IMR-90 (cell line): ENCODE measurements at regions not wholly inside any gene's neighbourhood (a gene's known extent, or its start where the extent isn't known, plus 50 kb on each side); places are given as distances from the start of the nearest gene placed in this dataset.

Source experiments
- ATAC-seq: fragments of 200-7000 bp; cut with Tn5 transposase; 2 replicates; pipeline ENCODE4 v1.9.1; 2020; ENCODE audit warnings: low read depth, mild to moderate bottlenecking, moderate library complexity
- BruUV-seq: library from RNA; stranded (reverse); fragments of 400-500 nt; replicated peaks from 2 replicates; lab custom pipeline; 2021; lab: Mats Ljungman, UMichigan
- CTCF ChIA-PET: fragments of 300-600 bp; formaldehyde crosslinking; extraction: SDS; loops from one replicate; lab custom pipeline; 2021; ENCODE audit warnings: antibody characterized with exemption; lab: Yijun Ruan, JAX
- POLR2A ChIA-PET: fragments of 300-600 bp; sonication (Branson Sonifier 250); formaldehyde crosslinking; loops from one replicate; lab custom pipeline; 2022; ENCODE audit warnings: antibody characterized with exemption; ENCODE audit not compliant: unreplicated experiment; lab: Charles Lee
- DNase-seq: peaks from one replicate; pipeline ENCODE4 v3.0.0; 2013
- H2AFZ ChIP-seq: replicated peaks from 2 replicates; pipeline ENCODE3; 2013; ENCODE audit warnings: low read length, mild to moderate bottlenecking; ENCODE audit not compliant: poor library complexity
- H2AK5ac ChIP-seq: 2 replicates; pipeline ENCODE4 v1.6.1; 2013; ENCODE audit warnings: low read depth, low read length, inconsistent platforms
- H2AK9ac ChIP-seq: replicated peaks from 2 replicates; pipeline ENCODE3; 2013; ENCODE audit warnings: mild to moderate bottlenecking, low read depth, low read length, moderate library complexity; ENCODE audit not compliant: poor library complexity
- H2BK120ac ChIP-seq: 2 replicates; pipeline ENCODE4 v1.6.1; 2013; ENCODE audit warnings: low read depth, low read length, inconsistent platforms
- H2BK15ac ChIP-seq: 3 replicates; pipeline ENCODE4 v1.6.1; 2013; ENCODE audit warnings: low read depth, low read length, inconsistent platforms
- H2BK20ac ChIP-seq: 2 replicates; pipeline ENCODE4 v1.6.1; 2013; ENCODE audit warnings: low read depth, mild to moderate bottlenecking, inconsistent platforms, low read length, moderate library complexity
- H2BK5ac ChIP-seq: 2 replicates; pipeline ENCODE4 v1.6.1; 2013; ENCODE audit warnings: mild to moderate bottlenecking, low read depth, low read length, inconsistent platforms; ENCODE audit not compliant: poor library complexity, severe bottlenecking
- H3K14ac ChIP-seq: replicated peaks from 2 replicates; pipeline ENCODE4 v1.6.1; 2013; ENCODE audit warnings: low read depth, low read length, inconsistent platforms
- H3K18ac ChIP-seq: 2 replicates; pipeline ENCODE4 v1.6.1; 2013; ENCODE audit warnings: low read depth, low read length, control low read depth
- H3K23ac ChIP-seq: 2 replicates; pipeline ENCODE4 v1.6.1; 2013; ENCODE audit warnings: low read depth, low read length, inconsistent platforms
- H3K27ac ChIP-seq: 2 replicates; pipeline ENCODE4 v1.5.1; 2013; ENCODE audit warnings: mild to moderate bottlenecking, control low read depth, low read length; ENCODE audit not compliant: insufficient read depth
- H3K27me3 ChIP-seq: 2 replicates; pipeline ENCODE4 v1.6.1; 2013; ENCODE audit warnings: low read length; ENCODE audit not compliant: control insufficient read depth, insufficient read depth
- H3K36me3 ChIP-seq: 2 replicates; pipeline ENCODE4 v1.6.1; 2013; ENCODE audit warnings: low read length, mixed read lengths; ENCODE audit not compliant: control insufficient read depth, insufficient read depth
- H3K4ac ChIP-seq: 2 replicates; pipeline ENCODE4 v1.6.1; 2013; ENCODE audit warnings: low read depth, low read length, inconsistent platforms
- H3K4me1 ChIP-seq: 2 replicates; pipeline ENCODE4 v1.6.1; 2013; ENCODE audit warnings: low read length, mixed read lengths; ENCODE audit not compliant: control insufficient read depth, insufficient read depth
- H3K4me2 ChIP-seq: 2 replicates; pipeline ENCODE4 v1.6.1; 2013; ENCODE audit warnings: low read depth, mild to moderate bottlenecking, control low read depth, low read length, moderate library complexity
- H3K4me3 ChIP-seq: 2 replicates; pipeline ENCODE4 v1.5.1; 2013; ENCODE audit warnings: low read depth, mild to moderate bottlenecking, control low read depth, low read length, moderate library complexity; ENCODE audit not compliant: insufficient read depth
- H3K56ac ChIP-seq: 2 replicates; pipeline ENCODE4 v1.6.1; 2013; ENCODE audit warnings: low read length, inconsistent platforms; ENCODE audit not compliant: insufficient read depth; ENCODE audit errors: extremely low read depth
- H3K79me1 ChIP-seq, 2 experiments: 2 replicates each; pipeline ENCODE4 v1.6.1; 2013; ENCODE audit warnings: low read length in 2 of 2, inconsistent platforms in 1 of 2, low read depth in 1 of 2
- H3K9ac ChIP-seq: 2 replicates; pipeline ENCODE4 v1.6.1; 2013; ENCODE audit warnings: low read depth, low read length, control low read depth
- H3K9me1 ChIP-seq: 2 replicates; pipeline ENCODE4 v1.6.1; 2013; ENCODE audit warnings: low read length, inconsistent platforms; ENCODE audit not compliant: insufficient read depth
- H3K9me3 ChIP-seq: 2 replicates; pipeline ENCODE4 v1.6.1; 2013; ENCODE audit warnings: low read length; ENCODE audit not compliant: control insufficient read depth, insufficient read depth
- H4K20me1 ChIP-seq: 2 replicates; pipeline ENCODE4 v1.6.1; 2013; ENCODE audit warnings: low read length, inconsistent platforms; ENCODE audit not compliant: insufficient read depth
- H4K5ac ChIP-seq: 2 replicates; pipeline ENCODE4 v1.6.1; 2013; ENCODE audit warnings: mild to moderate bottlenecking, low read depth, low read length, control low read depth
- H4K8ac ChIP-seq, 2 experiments: 2 replicates each; pipeline ENCODE4 v1.6.1; 2013; ENCODE audit warnings: low read depth in 2 of 2, low read length in 2 of 2, control low read depth in 1 of 2, inconsistent platforms in 1 of 2
- H4K91ac ChIP-seq: 2 replicates; pipeline ENCODE4 v1.6.1; 2013; ENCODE audit warnings: low read depth, low read length, inconsistent platforms; ENCODE audit not compliant: insufficient read depth
- BHLHE40 ChIP-seq: fragments of 150-350 bp; IDR thresholded peaks from 2 replicates; pipeline ENCODE4 v1.6.1; 2016; ENCODE audit warnings: mild to moderate bottlenecking, low read depth, low read length
- CHD1 ChIP-seq: IDR thresholded peaks from 2 replicates; pipeline ENCODE4 v1.6.1; 2012; ENCODE audit warnings: low read depth, low read length, improper control_type of control experiment
- FOS ChIP-seq: fragments of 150-350 bp; IDR thresholded peaks from 2 replicates; pipeline ENCODE4 v1.6.1; 2016; ENCODE audit warnings: low read depth, low read length
- MAFK ChIP-seq: IDR thresholded peaks from 2 replicates; pipeline ENCODE4 v1.6.1; 2012; ENCODE audit warnings: low read depth, low read length, improper control_type of control experiment
- MAZ ChIP-seq: IDR thresholded peaks from 2 replicates; pipeline ENCODE4 v1.6.1; 2012; ENCODE audit warnings: low read depth, mild to moderate bottlenecking, low read length, improper control_type of control experiment, moderate library complexity, borderline replicate concordance
- MXI1 ChIP-seq: IDR thresholded peaks from 2 replicates; pipeline ENCODE4 v1.6.1; 2012; ENCODE audit warnings: low read depth, mild to moderate bottlenecking, low read length, moderate library complexity, borderline replicate concordance
- NFE2L2 ChIP-seq: fragments of 150-350 bp; IDR thresholded peaks from 2 replicates; pipeline ENCODE4 v1.6.1; 2016; ENCODE audit warnings: low read depth, mild to moderate bottlenecking, low read length
- POLR2A ChIP-seq: IDR thresholded peaks from 2 replicates; pipeline ENCODE4 v1.6.1; 2012; ENCODE audit warnings: mild to moderate bottlenecking, low read depth, low read length
- RCOR1 ChIP-seq: IDR thresholded peaks from 2 replicates; pipeline ENCODE4 v1.6.1; 2012; ENCODE audit warnings: mild to moderate bottlenecking, low read length, improper control_type of control experiment; ENCODE audit not compliant: insufficient replicate concordance
- RFX5 ChIP-seq: IDR thresholded peaks from 2 replicates; pipeline ENCODE4 v1.8.0; 2012; ENCODE audit warnings: low read depth, mild to moderate bottlenecking, low read length, moderate library complexity
- SMC3 ChIP-seq: fragments of 150-350 bp; IDR thresholded peaks from 2 replicates; pipeline ENCODE4 v1.6.1; 2016; ENCODE audit warnings: low read depth, mild to moderate bottlenecking, antibody characterized with exemption, low read length, moderate library complexity
- USF2 ChIP-seq: fragments of 150-350 bp; IDR thresholded peaks from 2 replicates; pipeline ENCODE4 v1.6.1; 2017; ENCODE audit warnings: mild to moderate bottlenecking, antibody characterized with exemption, low read length, low read depth
- WGBS, 2 experiments: methylation state at CpG; one replicate each; pipeline versions ENCODE4 v1.1.5 to v1.1.7; 2013; ENCODE audit warnings: missing lambda C conversion rate in 2 of 2; ENCODE audit not compliant: insufficient read length in 1 of 2; ENCODE audit errors: extremely low coverage in 2 of 2; 5-methylcytosine and 5-hydroxymethylcytosine counted together
- dilution Hi-C: fragments of 300-500 bp; cut with HindIII; formaldehyde crosslinking; loops from one replicate; pipeline ENCODE4 v1.14.3; 2018; ENCODE audit warnings: low sequenced_read_pairs; ENCODE audit not compliant: unreplicated experiment
- in situ Hi-C: fragments of 300-500 bp; cut with MboI; formaldehyde crosslinking; loops from 3 replicates; pipeline ENCODE4 v1.14.3; 2019; ENCODE audit warnings: low sequenced_read_pairs, inconsistent platforms, mixed read lengths
- intact Hi-C: fragments of 100-400 bp; cut with micrococcal nuclease; formaldehyde crosslinking; loops from 2 replicates; pipeline ENCODE4 v1.10.0; 2022
- TF ChIP-seq, protein P1 (sequence below): conservative IDR thresholded peaks from 2 replicates; pipeline ENCODE4 v1.5.1; 2012; ENCODE audit warnings: mild to moderate bottlenecking, low read depth, low read length, improper control_type of control experiment
- TF ChIP-seq, protein P2 (sequence below): fragments of 150-350 bp; IDR thresholded peaks from 2 replicates; pipeline ENCODE4 v1.6.1; 2016; ENCODE audit warnings: low read depth, mild to moderate bottlenecking, low read length, moderate library complexity, borderline replicate concordance

DNA sequence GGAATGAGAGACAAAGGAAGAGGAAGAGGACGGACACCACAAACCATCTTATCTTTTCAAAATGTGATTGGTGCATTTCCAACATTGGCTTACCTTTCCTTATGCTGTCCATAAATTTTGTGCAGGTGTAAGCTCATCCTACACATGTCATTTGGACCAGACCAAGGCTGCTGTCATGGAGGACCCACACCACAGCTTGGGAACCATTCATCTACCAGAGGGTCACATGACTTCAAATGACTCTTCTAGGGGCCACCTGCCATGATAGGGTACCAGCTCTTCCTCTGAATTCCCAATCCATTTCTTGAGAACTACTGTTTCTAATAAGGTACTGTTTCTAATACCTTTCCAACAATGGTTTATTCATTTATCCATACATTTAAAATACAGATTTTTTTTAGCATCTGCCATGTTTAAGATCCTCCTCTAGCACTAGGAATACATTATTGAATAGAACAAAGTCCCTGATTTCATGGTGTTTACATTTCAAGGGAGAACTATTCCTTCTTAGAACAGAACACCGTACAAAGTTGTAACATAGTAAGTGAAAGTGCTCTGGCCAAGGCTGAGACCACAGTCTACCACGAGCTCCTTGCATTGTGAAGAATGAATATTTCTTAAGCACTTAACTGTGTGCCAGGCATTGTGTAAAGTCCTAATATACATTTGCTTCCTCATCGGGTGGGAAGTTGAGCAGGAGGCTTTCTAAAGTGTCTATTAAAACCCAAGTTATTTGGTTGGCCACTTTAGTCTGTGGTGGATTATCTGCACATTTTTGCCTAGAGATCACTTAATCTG lies 246.1 kb upstream of the FN1 start:
- peak overlapping the region; percentile 48 for H2BK5ac ChIP-seq
- no CpG with 5 or more reads among the region's 4 CpGs for whole genome bisulfite sequencing, 2 experiments
- no peaks in the 10 kb centered on the region; the same call in none of the 2 replicates for H3K9me1 ChIP-seq
- H3K79me1 ChIP-seq = no peaks in the 10 kb centered on the region
- in situ Hi-C loops = no loop called here
- peak overlapping the region in 1 of 2 experiments; percentile 37; a peak in 3 of 4 replicates for H4K8ac ChIP-seq
- H3K4ac ChIP-seq = peak overlapping the region; percentile 23; the same call in 1 of the 2 replicates
- intact Hi-C loops = no loop called here
- H2BK20ac ChIP-seq = peak overlapping the region; percentile 60; the same call in 1 of the 2 replicates
- peak overlapping the region; percentile 79; the same call in 1 of the 2 replicates for H4K5ac ChIP-seq
- H3K18ac ChIP-seq = peak overlapping the region; percentile 86
- no peak overlapping the region for H3K4me2 ChIP-seq
- BruUV-seq = no TSS peak
- ChIA-PET POLR2A (no interaction called here), CTCF (interaction anchor here (0.9 kb wide), 1 partner anchor 11 kb away, joined by 3 read pairs; no protein-coding TSS in a partner anchor)
- peak overlapping the region; percentile 92; the same call in 2 of the 3 replicates for H2BK15ac ChIP-seq
- peaks cover 19% of the 10 kb centered on the region for H3K4me1 ChIP-seq
- H3K27ac ChIP-seq = no peak overlapping the region
- peak overlapping the region; percentile 43; the same call in 1 of the 2 replicates for H2BK120ac ChIP-seq
- H4K91ac ChIP-seq = peak overlapping the region; percentile 31; the same call in 1 of the 2 replicates
- no peak overlapping the region for H2AFZ ChIP-seq
- TF ChIP-seq POLR2A (no peak), MAFK (no peak), RFX5 (no peak), FOS (no peak), CHD1 (no peak), RCOR1 (no peak), NFE2L2 (no peak), BHLHE40 (no peak), USF2 (no peak), MAZ (no peak), SMC3 (no peak), MXI1 (no peak)
- TF ChIP-seq, protein P1, sequence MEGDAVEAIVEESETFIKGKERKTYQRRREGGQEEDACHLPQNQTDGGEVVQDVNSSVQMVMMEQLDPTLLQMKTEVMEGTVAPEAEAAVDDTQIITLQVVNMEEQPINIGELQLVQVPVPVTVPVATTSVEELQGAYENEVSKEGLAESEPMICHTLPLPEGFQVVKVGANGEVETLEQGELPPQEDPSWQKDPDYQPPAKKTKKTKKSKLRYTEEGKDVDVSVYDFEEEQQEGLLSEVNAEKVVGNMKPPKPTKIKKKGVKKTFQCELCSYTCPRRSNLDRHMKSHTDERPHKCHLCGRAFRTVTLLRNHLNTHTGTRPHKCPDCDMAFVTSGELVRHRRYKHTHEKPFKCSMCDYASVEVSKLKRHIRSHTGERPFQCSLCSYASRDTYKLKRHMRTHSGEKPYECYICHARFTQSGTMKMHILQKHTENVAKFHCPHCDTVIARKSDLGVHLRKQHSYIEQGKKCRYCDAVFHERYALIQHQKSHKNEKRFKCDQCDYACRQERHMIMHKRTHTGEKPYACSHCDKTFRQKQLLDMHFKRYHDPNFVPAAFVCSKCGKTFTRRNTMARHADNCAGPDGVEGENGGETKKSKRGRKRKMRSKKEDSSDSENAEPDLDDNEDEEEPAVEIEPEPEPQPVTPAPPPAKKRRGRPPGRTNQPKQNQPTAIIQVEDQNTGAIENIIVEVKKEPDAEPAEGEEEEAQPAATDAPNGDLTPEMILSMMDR = no peak
- TF ChIP-seq, protein P2, sequence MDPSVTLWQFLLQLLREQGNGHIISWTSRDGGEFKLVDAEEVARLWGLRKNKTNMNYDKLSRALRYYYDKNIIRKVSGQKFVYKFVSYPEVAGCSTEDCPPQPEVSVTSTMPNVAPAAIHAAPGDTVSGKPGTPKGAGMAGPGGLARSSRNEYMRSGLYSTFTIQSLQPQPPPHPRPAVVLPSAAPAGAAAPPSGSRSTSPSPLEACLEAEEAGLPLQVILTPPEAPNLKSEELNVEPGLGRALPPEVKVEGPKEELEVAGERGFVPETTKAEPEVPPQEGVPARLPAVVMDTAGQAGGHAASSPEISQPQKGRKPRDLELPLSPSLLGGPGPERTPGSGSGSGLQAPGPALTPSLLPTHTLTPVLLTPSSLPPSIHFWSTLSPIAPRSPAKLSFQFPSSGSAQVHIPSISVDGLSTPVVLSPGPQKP = no peak
- H3K14ac ChIP-seq = peak overlapping the region; percentile 66
- H3K56ac ChIP-seq = no peak overlapping the region
- H2AK5ac ChIP-seq = no peak overlapping the region
- dilution Hi-C loops = no loop called here
- no peaks in the 10 kb centered on the region for H3K9me3 ChIP-seq
- no peak for DNase-seq
- no peaks in the 10 kb centered on the region for H3K36me3 ChIP-seq
- no peak overlapping the region for H3K9ac ChIP-seq
- H3K23ac ChIP-seq = peak overlapping the region; percentile 11; the same call in 1 of the 2 replicates
- H3K27me3 ChIP-seq = no peaks in the 10 kb centered on the region
- H2AK9ac ChIP-seq = peak overlapping the region; percentile 6
- H4K20me1 ChIP-seq = no peaks in the 10 kb centered on the region
- H3K4me3 ChIP-seq = no peak overlapping the region
- no peak for ATAC-seq
